Heart right ventricle (tissue), 16 donors: ENCODE measurements at regions not wholly inside any gene's neighbourhood (a gene's known extent, or its start where the extent isn't known, plus 50 kb on each side); places are given as distances from the start of the nearest gene placed in this dataset.

Experiments
- ATAC-seq, 8 donors: fragments of 200-7000 bp; cut with Tn5 transposase; one replicate each; pipeline ENCODE4 v1.9.1; 2020; ENCODE audit warnings: mild to moderate bottlenecking in 8 of 8, moderate library complexity in 8 of 8, moderate number of reproducible peaks in 1 of 8
- DNase-seq, 2 donors: peaks; one replicate each; pipeline ENCODE4 v3.0.0-alpha.2; 2020
- H3K27ac ChIP-seq, 10 donors: fragments of 200-600 bp; sonication (generic) in 2 of 10; one replicate each; pipeline versions ENCODE4 v1.5.0 to v1.8.0; 2020 to 2022; ENCODE audit warnings: mild to moderate bottlenecking in 3 of 10
- H3K27me3 ChIP-seq, 7 donors: fragments of 200-600 bp; one replicate each; pipeline ENCODE4 v1.8.0; 2021 to 2022; ENCODE audit warnings: mild to moderate bottlenecking in 2 of 7
- H3K36me3 ChIP-seq, 9 donors: fragments of 200-600 bp; sonication (generic) in 1 of 9; one replicate each; pipeline versions ENCODE4 v1.5.0 to v1.8.0; 2020 to 2022; ENCODE audit warnings: mild to moderate bottlenecking in 2 of 9
- H3K4me1 ChIP-seq, 9 donors: fragments of 200-600 bp; sonication (generic) in 1 of 9; one replicate each; pipeline versions ENCODE4 v1.5.0 to v1.8.0; 2020 to 2022; ENCODE audit warnings: mild to moderate bottlenecking in 4 of 9
- H3K4me3 ChIP-seq, 10 donors: fragments of 200-600 bp; sonication (generic) in 2 of 10; one replicate each; pipeline versions ENCODE4 v1.5.0 to v1.8.0; 2020 to 2022; ENCODE audit warnings: mild to moderate bottlenecking in 7 of 10, moderate library complexity in 2 of 10
- H3K9me3 ChIP-seq, 11 donors: fragments of 200-600 bp in 10 of 11; sonication (generic) in 2 of 11; one replicate each; pipeline versions ENCODE4 v1.5.0 to v1.8.0; 2013 to 2022; ENCODE audit warnings: mild to moderate bottlenecking in 2 of 11, control low read depth in 1 of 11, moderate library complexity in 1 of 11
- CTCF ChIP-seq, 9 donors: fragments of 200-600 bp; sonication (generic) in 2 of 9; IDR thresholded peaks; one replicate each; pipeline versions ENCODE4 v1.5.0 to v1.8.0; 2021 to 2022; ENCODE audit warnings: antibody characterized with exemption in 9 of 9, mild to moderate bottlenecking in 5 of 9, moderate library complexity in 1 of 9
- WGBS, 2 donors: extraction: QIAGEN DNeasy Blood & Tissue Kit; methylation state at CpG; one replicate each; pipeline ENCODE4 v1.1.7; 2013; ENCODE audit warnings: inconsistent platforms in 1 of 2; 5-methylcytosine and 5-hydroxymethylcytosine counted together
- intact Hi-C, 10 donors: fragments of 100-400 bp; cut with DNase I; formaldehyde crosslinking; loops; one replicate each; pipeline versions ENCODE4 v1.11.1 to v1.14.2; 2022
- donor health status: Arrhythmogenic right ventricular cardiomyopathy.
- donor health status: ischemic (EF 13 %, LVEDD 7.1; RV severe dilation, severe dysfunction).
- donor health status: healthy with polysubstance abuse.
- donor health status: DM: no; HTN: yes; CAD: no.
- donor health status: DM: no; HTN: no; CAD: no.
- donor health status: ischemic (EF 25% LVEDD 6.9; RV normal size, moderate dysfunction).
- donor health status: ischemic (EF 25% LVEDD 5.7; RV mildly dilated, moderate dysfunction).
- donor health status: healthy.
- donor health status: DM: yes; HTN: yes; CAD: no.
- donor health status: Ischemic cardiomyopathy.
- donor health status: ischemic (EF 35%, LVEDD 5.7; RV mildly dilated, moderate dysfunction).
- donor health status: nonischemic (EF 11% LVEDD 7.7; RV severe dilation, severe dysfunction).
- donor health status: DM: yes; HTN: yes; CAD: no.
- donor health status: PGD.
- donor health status: ischemic (EF 29% LVEDD 5.4; RV normal size, mild dysfunction).
- donor health status: nonischemic (EF 23%, LVEDD 6.1; RV moderate dilation, normal function).

- intact Hi-C loops = no loop called here
- no peaks in the 10 kb centered on the region for H3K27me3 ChIP-seq
- DNase-seq (no peak), ATAC-seq (no peak)
- H3K4me1 ChIP-seq = no peaks in the 10 kb centered on the region
- 95 to 97% methylated on average over 18 of the region's 18 CpGs for WGBS, 2 donors
- no peak for TF ChIP-seq CTCF (IDR thresholded peaks at IDR 0.05)
- H3K9me3 ChIP-seq = peaks cover 0 to 20% (median 5%) of the 10 kb centered on the region in 11 donors
- H3K36me3 ChIP-seq = no peaks in the 10 kb centered on the region
- H3K27ac ChIP-seq = no peak overlapping the region
- H3K4me3 ChIP-seq = no peak overlapping the region
These were observed 957.8 kb upstream of the GJE1 start for GRCh38 chr6:141174932-141175331.

- ATAC-seq (no peak), DNase-seq (no peak)
- Histone ChIP-seq H3K4me3 (no peak overlapping the region), H3K9me3 (peaks cover 0 to 20% (median 5%) of the 10 kb centered on the region in 11 donors), H3K27ac (no peak overlapping the region), H3K36me3 (no peaks in the 10 kb centered on the region), H3K27me3 (no peaks in the 10 kb centered on the region), H3K4me1 (no peaks in the 10 kb centered on the region)
- no peak for TF ChIP-seq CTCF (IDR thresholded peaks at IDR 0.05)
- intact Hi-C loops = no loop called here
These were observed 959.2 kb upstream of the GJE1 start for GRCh38 chr6:141173529-141173928.

GRCh38 chr6:141169419-141169818 lies 963.3 kb upstream of the GJE1 start:
- H3K27ac ChIP-seq = no peak overlapping the region
- H3K27me3 ChIP-seq = no peaks in the 10 kb centered on the region
- WGBS, 2 donors = 54 to 69% methylated on average over 1 of the region's 1 CpG
- TF ChIP-seq CTCF (IDR thresholded peaks at IDR 0.05) = no peak
- H3K36me3 ChIP-seq = no peaks in the 10 kb centered on the region
- peaks cover 0 to 14% (median 7%) of the 10 kb centered on the region in 9 donors for H3K4me1 ChIP-seq
- no peak overlapping the region for H3K4me3 ChIP-seq
- DNase-seq (no peak), ATAC-seq (no peak)
- H3K9me3 ChIP-seq = peaks cover 0 to 8% (median 0%) of the 10 kb centered on the region in 11 donors
- intact Hi-C loops = loop anchor here in 1 of 10 donors (10.0 kb wide), 1 partner anchor 295 kb away; no protein-coding TSS in a partner anchor

GRCh38 chr6:141167945-141168344 lies 964.8 kb upstream of the GJE1 start:
- WGBS, 2 donors = 96 to 97% methylated on average over 20 of the region's 20 CpGs
- ATAC-seq = no peak
- no peaks in the 10 kb centered on the region for H3K27me3 ChIP-seq
- intact Hi-C loops = loop anchor here in 1 of 10 donors (10.0 kb wide), 1 partner anchor 297 kb away; no protein-coding TSS in a partner anchor
- no peak for TF ChIP-seq CTCF (IDR thresholded peaks at IDR 0.05)
- H3K36me3 ChIP-seq = no peaks in the 10 kb centered on the region
- H3K9me3 ChIP-seq = peaks cover 0 to 8% (median 0%) of the 10 kb centered on the region in 11 donors
- H3K27ac ChIP-seq = no peak overlapping the region
- no peak for DNase-seq
- no peak overlapping the region for H3K4me3 ChIP-seq
- peaks cover 0 to 26% (median 12%) of the 10 kb centered on the region in 9 donors for H3K4me1 ChIP-seq
